HAP-1 (cell line): ENCODE measurements at regions not wholly inside any gene's neighbourhood (a gene's known extent, or its start where the extent isn't known, plus 50 kb on each side); places are given as distances from the start of the nearest gene placed in this dataset.
"Not testable (repeated sequence)": the region's sequence is repeated elsewhere in the genome, so short reads cannot be mapped to it uniquely, and the experiment has no call there.

Experiments
- DNase-seq, 2 experiments: peaks; one replicate each; pipeline ENCODE4 v3.0.0-alpha.2; 2016 to 2020; ENCODE audit warnings: low spot score in 2 of 2
- H3K27me3 ChIP-seq: fragments of 250-450 bp; sonication (Bioruptor Pico); 2 replicates; pipeline ENCODE4 v1.5.1; 2020; ENCODE audit warnings: low read depth, mild to moderate bottlenecking, moderate library complexity
- H3K36me3 ChIP-seq: fragments of 250-450 bp; sonication (Bioruptor Pico); replicated peaks from 2 replicates; pipeline ENCODE4 v1.5.1; 2020; ENCODE audit warnings: mild to moderate bottlenecking
- H3K4me1 ChIP-seq: fragments of 250-450 bp; sonication (Bioruptor Pico); 2 replicates; pipeline ENCODE4 v1.5.1; 2020; ENCODE audit warnings: mild to moderate bottlenecking
- H3K4me3 ChIP-seq: fragments of 250-450 bp; sonication (Bioruptor Pico); 2 replicates; pipeline ENCODE4 v1.5.1; 2020; ENCODE audit warnings: mild to moderate bottlenecking, moderate library complexity
- H3K9me3 ChIP-seq: fragments of 250-450 bp; sonication (Bioruptor Pico); 2 replicates; pipeline ENCODE4 v1.5.1; 2020; ENCODE audit warnings: mild to moderate bottlenecking, moderate library complexity
- in situ Hi-C: fragments of 300-500 bp; cut with MboI; formaldehyde crosslinking; loops from 3 replicates; pipeline ENCODE4 v1.14.3; 2020; ENCODE audit warnings: low sequenced_read_pairs, inconsistent platforms, mixed read lengths

- no peak for DNase-seq
- no peaks in the 10 kb centered on the region for H3K36me3 ChIP-seq
- in situ Hi-C loops = no loop called here
These were observed 648.4 kb upstream of the MARCKS start for GRCh38 chr6:113208726-113209125.

GRCh38 chr6:113209315-113209714 lies 647.8 kb upstream of the MARCKS start:
- no peak for DNase-seq
- H3K4me1 ChIP-seq = no peaks in the 10 kb centered on the region
- H3K27me3 ChIP-seq = no peaks in the 10 kb centered on the region
- in situ Hi-C loops = no loop called here
- H3K4me3 ChIP-seq = no peak overlapping the region
- H3K36me3 ChIP-seq = no peaks in the 10 kb centered on the region
- H3K9me3 ChIP-seq = no peaks in the 10 kb centered on the region

More at GRCh38 chr6:113208726-113209125, 648.4 kb upstream of the MARCKS start:
- H3K4me3 ChIP-seq = no peak overlapping the region
- no peaks in the 10 kb centered on the region for H3K9me3 ChIP-seq
- H3K4me1 ChIP-seq = no peaks in the 10 kb centered on the region
- H3K27me3 ChIP-seq = no peaks in the 10 kb centered on the region

DNA sequence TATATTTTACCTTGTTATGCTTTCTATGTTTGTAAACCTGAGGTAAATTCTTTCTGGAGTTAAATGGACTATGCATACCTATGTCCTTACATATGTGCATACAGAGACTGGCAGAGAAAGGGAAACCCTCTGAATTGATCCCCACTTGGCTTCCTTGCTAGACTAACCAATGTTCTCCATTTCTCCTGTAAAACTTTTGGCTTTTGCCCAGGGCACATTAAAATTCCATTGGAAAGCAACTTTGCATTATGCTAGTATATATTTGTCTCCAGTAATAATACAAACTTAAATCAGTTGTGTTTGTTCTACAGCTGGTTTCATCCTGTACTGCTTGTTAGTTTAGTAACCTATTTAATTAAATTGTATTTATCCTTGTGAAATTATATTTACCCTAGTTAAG lies 646.0 kb upstream of the MARCKS start:
- no peaks in the 10 kb centered on the region for H3K36me3 ChIP-seq
- H3K9me3 ChIP-seq = no peaks in the 10 kb centered on the region
- H3K27me3 ChIP-seq = no peaks in the 10 kb centered on the region
- DNase-seq = no peak
- H3K4me3 ChIP-seq = no peak overlapping the region
- in situ Hi-C loops = no loop called here
- no peaks in the 10 kb centered on the region for H3K4me1 ChIP-seq

GRCh38 chr6:113219783-113220182 lies 637.4 kb upstream of the MARCKS start:
- DNase-seq = no peak
- Histone ChIP-seq H3K36me3 (no peaks in the 10 kb centered on the region), H3K4me1 (no peaks in the 10 kb centered on the region), H3K9me3 (no peaks in the 10 kb centered on the region), H3K4me3 (no peak overlapping the region), H3K27me3 (no peaks in the 10 kb centered on the region)
- in situ Hi-C loops = no loop called here

GRCh38 chr6:113220832-113221231 lies 636.3 kb upstream of the MARCKS start:
- Histone ChIP-seq H3K4me1 (no peaks in the 10 kb centered on the region), H3K36me3 (no peaks in the 10 kb centered on the region), H3K27me3 (no peaks in the 10 kb centered on the region), H3K4me3 (no peak overlapping the region), H3K9me3 (no peaks in the 10 kb centered on the region)
- no peak for DNase-seq
- in situ Hi-C loops = no loop called here

DNA sequence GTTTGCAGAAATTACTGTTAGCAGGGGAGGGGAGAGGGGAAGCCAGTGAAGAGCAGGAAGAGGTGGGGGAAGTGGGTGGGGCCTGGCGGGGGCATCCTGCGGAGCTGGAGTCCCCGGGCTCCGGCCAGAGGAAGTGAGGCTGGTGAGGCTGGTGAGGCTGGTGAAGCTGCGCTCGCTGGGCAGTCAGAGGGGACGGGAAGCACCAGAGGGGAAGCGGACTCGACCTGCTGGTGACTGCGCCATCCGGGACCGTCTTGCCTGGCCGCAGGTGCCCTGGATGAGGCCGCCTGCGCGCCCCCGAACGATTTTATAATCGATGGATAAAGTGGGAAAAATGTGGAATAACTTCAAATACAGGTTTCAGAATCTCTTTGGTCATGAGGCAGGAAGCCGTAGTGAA lies 635.3 kb upstream of the MARCKS start:
- in situ Hi-C loops = no loop called here
- DNase-seq = no peak
- H3K9me3 ChIP-seq = no peaks in the 10 kb centered on the region
- H3K27me3 ChIP-seq = no peaks in the 10 kb centered on the region
- H3K36me3 ChIP-seq = no peaks in the 10 kb centered on the region
- no peaks in the 10 kb centered on the region for H3K4me1 ChIP-seq
- H3K4me3 ChIP-seq = no peak overlapping the region

DNA sequence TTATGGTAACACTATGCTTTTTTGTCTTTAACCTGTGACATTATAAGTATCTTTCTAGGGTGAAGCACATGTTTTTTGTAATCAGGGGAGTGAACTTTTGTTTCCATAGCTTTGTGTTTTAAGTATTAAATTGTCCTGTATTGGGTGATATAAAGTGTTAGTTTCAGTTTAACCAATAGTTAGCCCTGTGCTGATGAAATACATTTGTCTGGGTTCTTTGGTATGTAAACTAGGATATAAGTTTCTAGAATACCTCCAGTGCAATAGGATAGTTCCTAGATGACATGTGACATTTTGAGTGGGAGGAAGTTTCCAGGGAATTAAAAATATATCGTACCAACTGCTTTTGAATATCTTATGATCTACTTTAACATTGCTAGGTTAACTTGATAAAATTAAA lies 611.0 kb upstream of the MARCKS start:
- Histone ChIP-seq H3K27me3 (no peaks in the 10 kb centered on the region), H3K9me3 (no peaks in the 10 kb centered on the region), H3K4me3 (no peak overlapping the region), H3K36me3 (no peaks in the 10 kb centered on the region), H3K4me1 (peaks cover 10% of the 10 kb centered on the region)
- DNase-seq = peak in 1 of 2 experiments; percentile 5
- in situ Hi-C loops = no loop called here

DNA sequence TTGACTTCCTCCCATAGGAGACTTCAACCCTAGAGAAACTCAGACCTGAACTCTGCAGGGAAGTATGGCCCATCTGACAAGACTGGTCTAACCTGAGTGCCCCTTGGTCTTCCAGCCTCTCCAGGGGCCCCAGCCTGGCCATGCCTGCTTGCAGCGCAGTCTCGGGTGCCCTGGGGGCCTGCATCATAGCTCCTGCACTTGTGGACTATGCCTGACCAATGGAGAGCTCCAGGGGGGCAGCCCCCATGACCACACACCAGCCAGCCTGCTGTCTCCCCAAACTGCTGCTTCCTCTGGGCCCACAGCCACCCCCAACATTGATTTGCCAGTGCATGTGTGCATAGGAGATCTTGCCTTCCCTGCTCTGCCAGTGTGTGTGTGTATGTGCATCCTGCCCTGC lies 608.6 kb upstream of the MARCKS start:
- H3K4me1 ChIP-seq = peaks cover 10% of the 10 kb centered on the region
- no peaks in the 10 kb centered on the region for H3K27me3 ChIP-seq
- in situ Hi-C loops = no loop called here
- no peak for DNase-seq
- no peaks in the 10 kb centered on the region for H3K9me3 ChIP-seq
- no peaks in the 10 kb centered on the region for H3K36me3 ChIP-seq
- H3K4me3 ChIP-seq = no peak overlapping the region

DNA sequence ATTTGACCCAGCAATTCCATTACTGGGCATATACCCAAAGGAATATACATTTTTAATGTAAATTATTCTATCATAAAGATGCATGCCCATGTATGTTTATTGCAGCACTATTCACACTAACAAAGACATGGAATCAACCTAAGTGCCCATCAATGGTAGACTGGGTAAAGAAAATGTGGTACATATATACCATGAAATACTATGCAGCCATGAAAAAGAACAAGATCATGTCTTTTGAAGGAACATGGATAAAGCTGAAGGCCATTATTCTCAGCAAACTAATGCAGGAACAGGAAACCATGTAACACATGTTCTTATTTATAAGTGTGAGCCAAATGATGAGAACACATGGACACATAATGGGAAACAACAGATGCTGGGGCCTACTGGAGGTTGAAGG lies 603.0 kb upstream of the MARCKS start:
- H3K9me3 ChIP-seq, H3K36me3 ChIP-seq, H3K4me1 ChIP-seq, DNase-seq, H3K4me3 ChIP-seq, H3K27me3 ChIP-seq, in situ Hi-C loops: not testable (repeated sequence)

- Histone ChIP-seq H3K27me3 (no peaks in the 10 kb centered on the region), H3K36me3 (no peaks in the 10 kb centered on the region), H3K4me1 (no peaks in the 10 kb centered on the region), H3K9me3 (0 out of 2 replicates have a peak, but pooled peaks cover 2% of the 10 kb centered on the region), H3K4me3 (no peak overlapping the region)
- in situ Hi-C loops = no loop called here
- no peak for DNase-seq
These were observed 598.4 kb upstream of the MARCKS start for GRCh38 chr6:113258771-113259170.

- in situ Hi-C loops = no loop called here
- Histone ChIP-seq H3K9me3 (no peaks in the 10 kb centered on the region; the same call in 1 of the 2 replicates), H3K4me3 (no peak overlapping the region), H3K36me3 (no peaks in the 10 kb centered on the region), H3K27me3 (no peaks in the 10 kb centered on the region), H3K4me1 (no peaks in the 10 kb centered on the region)
- no peak for DNase-seq
These were observed 585.7 kb upstream of the MARCKS start for GRCh38 chr6:113271437-113271836.

DNA sequence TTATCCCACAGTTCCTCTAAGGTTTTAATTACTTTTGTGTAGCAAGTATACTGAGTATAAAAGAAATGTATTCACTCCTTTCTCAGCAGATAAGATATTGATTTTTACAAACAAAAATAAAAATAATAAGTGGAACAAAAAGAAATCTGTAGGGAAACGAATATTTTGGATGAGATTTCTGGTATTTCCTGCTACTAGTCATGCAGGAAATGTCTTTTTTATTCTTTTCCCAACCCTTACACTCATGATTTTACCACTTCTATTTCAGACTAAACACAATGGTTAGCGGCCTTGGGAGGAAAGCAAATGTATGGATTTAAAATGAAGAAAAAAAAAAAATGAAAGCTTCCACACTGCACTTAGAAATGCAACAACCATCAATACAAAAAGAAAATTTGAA lies 580.5 kb upstream of the MARCKS start:
- H3K4me1 ChIP-seq = no peaks in the 10 kb centered on the region
- in situ Hi-C loops = no loop called here

GRCh38 chr6:113277111-113277510 lies 580.0 kb upstream of the MARCKS start:
- no peak overlapping the region for H3K4me3 ChIP-seq
- H3K27me3 ChIP-seq = no peaks in the 10 kb centered on the region
- in situ Hi-C loops = no loop called here
- no peak for DNase-seq
- H3K9me3 ChIP-seq = no peaks in the 10 kb centered on the region
- no peaks in the 10 kb centered on the region for H3K4me1 ChIP-seq
- no peaks in the 10 kb centered on the region for H3K36me3 ChIP-seq

More for the DNA sequence above, 580.5 kb upstream of the MARCKS start:
- Histone ChIP-seq H3K9me3 (no peaks in the 10 kb centered on the region), H3K4me3 (no peak overlapping the region), H3K27me3 (no peaks in the 10 kb centered on the region), H3K36me3 (no peaks in the 10 kb centered on the region)
- no peak for DNase-seq

- no peak for DNase-seq
- H3K4me3 ChIP-seq = no peak overlapping the region
- in situ Hi-C loops = no loop called here
- no peaks in the 10 kb centered on the region for H3K9me3 ChIP-seq
- H3K4me1 ChIP-seq = no peaks in the 10 kb centered on the region
- H3K27me3 ChIP-seq = no peaks in the 10 kb centered on the region; the same call in 1 of the 2 replicates
- H3K36me3 ChIP-seq = no peaks in the 10 kb centered on the region
These were observed 576.1 kb upstream of the MARCKS start for GRCh38 chr6:113281014-113281413.

DNA sequence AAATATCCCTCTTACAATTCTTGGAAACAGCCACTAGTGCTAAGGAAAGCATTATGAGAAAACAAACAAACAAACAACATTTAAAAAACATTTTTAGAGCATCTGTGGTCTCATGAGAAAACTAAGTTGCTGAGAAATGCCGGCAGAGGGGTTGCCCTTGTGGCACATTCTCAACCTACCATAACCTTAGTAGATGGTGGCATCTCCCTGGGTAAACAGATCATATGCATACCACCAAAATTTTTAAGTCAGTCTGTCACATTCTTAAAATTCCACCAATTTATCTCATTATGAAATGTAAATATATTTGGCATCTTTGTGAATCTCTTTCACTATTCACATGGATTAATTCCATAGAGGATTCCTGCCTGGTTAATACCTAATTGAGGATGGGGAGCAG lies 575.7 kb upstream of the MARCKS start:
- H3K4me1 ChIP-seq = no peaks in the 10 kb centered on the region
- H3K4me3 ChIP-seq = no peak overlapping the region
- no peaks in the 10 kb centered on the region for H3K9me3 ChIP-seq
- in situ Hi-C loops = no loop called here
- no peak for DNase-seq
- no peaks in the 10 kb centered on the region for H3K36me3 ChIP-seq
- H3K27me3 ChIP-seq = no peaks in the 10 kb centered on the region; the same call in 1 of the 2 replicates
